ENCODE measurements at regions not wholly inside any gene's neighbourhood (a gene's known extent, or its start where the extent isn't known, plus 50 kb on each side); places are given as distances from the start of the nearest gene placed in this dataset.

DNA sequence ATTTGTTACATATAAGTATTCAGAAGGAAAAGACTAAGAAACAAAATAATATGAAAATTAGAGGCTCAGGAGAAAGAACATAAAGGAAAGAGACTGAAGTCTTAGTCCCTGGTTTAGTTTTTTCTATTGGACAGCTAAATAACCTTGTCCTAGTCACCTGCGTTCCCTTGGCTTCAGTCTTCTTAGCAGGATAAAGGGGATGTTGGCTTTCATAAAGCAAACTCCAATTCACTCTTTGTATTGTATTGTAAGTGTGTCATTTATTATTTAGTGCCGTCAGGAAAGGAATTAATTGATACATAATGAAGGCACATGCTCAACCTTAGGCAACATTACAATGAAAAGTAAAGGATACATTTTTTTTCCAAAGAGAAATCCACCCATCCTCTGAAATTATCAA lies 190.3 kb upstream of the PPFIA2 start:
- no peak overlapping the region for H3K4me3 ChIP-seq
- no peaks in the 10 kb centered on the region for H3K9me1 ChIP-seq (ENCODE audit: control insufficient read depth, insufficient read depth, low read length)
- no peaks in the 10 kb centered on the region for H3K36me3 ChIP-seq (ENCODE audit: control insufficient read depth, insufficient read depth, low read length)
- no peaks in the 10 kb centered on the region for H3K79me2 ChIP-seq (ENCODE audit: control insufficient read depth, insufficient read depth, low read length)
- H2AFZ ChIP-seq (ENCODE audit: low read depth, low read length) = no peak overlapping the region
- H3K9ac ChIP-seq (ENCODE audit: insufficient read depth in 1 of 2, low read depth in 2 of 2, low read length in 2 of 2) = no peak overlapping the region
- H3K4me1 ChIP-seq (replicated peaks in 1 of 2; ENCODE audit: control insufficient read depth in 2 of 2, insufficient read depth in 2 of 2, low read length in 2 of 2) = no peaks in the 10 kb centered on the region
- WGBS (ENCODE audit: insufficient coverage, low coverage, missing lambda C conversion rate) = 0% methylated on average over 2 of the region's 2 CpGs
- H3K27me3 ChIP-seq (ENCODE audit: control insufficient read depth in 2 of 2, insufficient read depth in 2 of 2, low read length in 2 of 2) = no peaks in the 10 kb centered on the region
- H4K20me1 ChIP-seq (replicated peaks; ENCODE audit: control insufficient read depth, insufficient read depth, low read length) = no peaks in the 10 kb centered on the region
- DNase-seq (ENCODE audit: extremely low read depth in 1 of 4, low spot score in 3 of 4) (no peak), FAIRE-seq (no peak), ATAC-seq (no peak)
- BruUV-seq (replicated peaks) = no TSS peak
- ChIA-PET CTCF (ENCODE audit: low intra/inter-chr PET ratio) (no interaction called here), POLR2A (no interaction called here)
- in situ Hi-C loops (cut with MboI) = no loop called here
- H3K9me3 ChIP-seq (replicated peaks; ENCODE audit: control insufficient read depth, insufficient read depth, low read depth, low read length) = no peaks in the 10 kb centered on the region
- H3K27ac ChIP-seq (ENCODE audit: extremely low read depth, low read depth, low read length) = no peak overlapping the region
- H3K4me2 ChIP-seq (ENCODE audit: insufficient read depth, low read length) = no peak overlapping the region
- intact Hi-C loops (cut with micrococcal nuclease) = no loop called here
- TF ChIP-seq, protein P1, sequence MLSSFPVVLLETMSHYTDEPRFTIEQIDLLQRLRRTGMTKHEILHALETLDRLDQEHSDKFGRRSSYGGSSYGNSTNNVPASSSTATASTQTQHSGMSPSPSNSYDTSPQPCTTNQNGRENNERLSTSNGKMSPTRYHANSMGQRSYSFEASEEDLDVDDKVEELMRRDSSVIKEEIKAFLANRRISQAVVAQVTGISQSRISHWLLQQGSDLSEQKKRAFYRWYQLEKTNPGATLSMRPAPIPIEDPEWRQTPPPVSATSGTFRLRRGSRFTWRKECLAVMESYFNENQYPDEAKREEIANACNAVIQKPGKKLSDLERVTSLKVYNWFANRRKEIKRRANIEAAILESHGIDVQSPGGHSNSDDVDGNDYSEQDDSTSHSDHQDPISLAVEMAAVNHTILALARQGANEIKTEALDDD (IDR thresholded peaks at IDR 0.05) = no peak
- TF ChIP-seq, protein P2, sequence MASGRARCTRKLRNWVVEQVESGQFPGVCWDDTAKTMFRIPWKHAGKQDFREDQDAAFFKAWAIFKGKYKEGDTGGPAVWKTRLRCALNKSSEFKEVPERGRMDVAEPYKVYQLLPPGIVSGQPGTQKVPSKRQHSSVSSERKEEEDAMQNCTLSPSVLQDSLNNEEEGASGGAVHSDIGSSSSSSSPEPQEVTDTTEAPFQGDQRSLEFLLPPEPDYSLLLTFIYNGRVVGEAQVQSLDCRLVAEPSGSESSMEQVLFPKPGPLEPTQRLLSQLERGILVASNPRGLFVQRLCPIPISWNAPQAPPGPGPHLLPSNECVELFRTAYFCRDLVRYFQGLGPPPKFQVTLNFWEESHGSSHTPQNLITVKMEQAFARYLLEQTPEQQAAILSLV (tag; IDR thresholded peaks at IDR 0.05) = no peak
- TF ChIP-seq, protein P3, sequence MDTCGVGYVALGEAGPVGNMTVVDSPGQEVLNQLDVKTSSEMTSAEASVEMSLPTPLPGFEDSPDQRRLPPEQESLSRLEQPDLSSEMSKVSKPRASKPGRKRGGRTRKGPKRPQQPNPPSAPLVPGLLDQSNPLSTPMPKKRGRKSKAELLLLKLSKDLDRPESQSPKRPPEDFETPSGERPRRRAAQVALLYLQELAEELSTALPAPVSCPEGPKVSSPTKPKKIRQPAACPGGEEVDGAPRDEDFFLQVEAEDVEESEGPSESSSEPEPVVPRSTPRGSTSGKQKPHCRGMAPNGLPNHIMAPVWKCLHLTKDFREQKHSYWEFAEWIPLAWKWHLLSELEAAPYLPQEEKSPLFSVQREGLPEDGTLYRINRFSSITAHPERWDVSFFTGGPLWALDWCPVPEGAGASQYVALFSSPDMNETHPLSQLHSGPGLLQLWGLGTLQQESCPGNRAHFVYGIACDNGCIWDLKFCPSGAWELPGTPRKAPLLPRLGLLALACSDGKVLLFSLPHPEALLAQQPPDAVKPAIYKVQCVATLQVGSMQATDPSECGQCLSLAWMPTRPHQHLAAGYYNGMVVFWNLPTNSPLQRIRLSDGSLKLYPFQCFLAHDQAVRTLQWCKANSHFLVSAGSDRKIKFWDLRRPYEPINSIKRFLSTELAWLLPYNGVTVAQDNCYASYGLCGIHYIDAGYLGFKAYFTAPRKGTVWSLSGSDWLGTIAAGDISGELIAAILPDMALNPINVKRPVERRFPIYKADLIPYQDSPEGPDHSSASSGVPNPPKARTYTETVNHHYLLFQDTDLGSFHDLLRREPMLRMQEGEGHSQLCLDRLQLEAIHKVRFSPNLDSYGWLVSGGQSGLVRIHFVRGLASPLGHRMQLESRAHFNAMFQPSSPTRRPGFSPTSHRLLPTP (IDR thresholded peaks at IDR 0.05; ENCODE audit: borderline replicate concordance, extremely low read depth, insufficient read length) = no peak
- TF ChIP-seq BHLHE40 (IDR thresholded peaks at IDR 0.05; ENCODE audit: low read length) (no peak), NR4A1 (CRISPR knock-in tag; IDR thresholded peaks at IDR 0.05) (no peak), NR4A1 (tag; IDR thresholded peaks at IDR 0.05) (no peak), DIDO1 (tag; IDR thresholded peaks at IDR 0.05; ENCODE audit: low read depth) (no peak), DNMT1 (IDR thresholded peaks at IDR 0.05) (no peak), PRMT5 (CRISPR knock-in tag; IDR thresholded peaks at IDR 0.05) (no peak)
- TF ChIP-seq, protein P4, sequence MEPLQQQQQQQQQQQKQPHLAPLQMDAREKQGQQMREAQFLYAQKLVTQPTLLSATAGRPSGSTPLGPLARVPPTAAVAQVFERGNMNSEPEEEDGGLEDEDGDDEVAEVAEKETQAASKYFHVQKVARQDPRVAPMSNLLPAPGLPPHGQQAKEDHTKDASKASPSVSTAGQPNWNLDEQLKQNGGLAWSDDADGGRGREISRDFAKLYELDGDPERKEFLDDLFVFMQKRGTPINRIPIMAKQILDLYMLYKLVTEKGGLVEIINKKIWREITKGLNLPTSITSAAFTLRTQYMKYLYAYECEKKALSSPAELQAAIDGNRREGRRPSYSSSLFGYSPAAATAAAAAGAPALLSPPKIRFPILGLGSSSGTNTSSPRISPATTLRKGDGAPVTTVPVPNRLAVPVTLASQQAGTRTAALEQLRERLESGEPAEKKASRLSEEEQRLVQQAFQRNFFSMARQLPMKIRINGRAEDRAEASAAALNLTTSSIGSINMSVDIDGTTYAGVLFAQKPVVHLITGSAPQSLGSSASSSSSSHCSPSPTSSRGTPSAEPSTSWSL (CRISPR knock-in tag; IDR thresholded peaks at IDR 0.05; ENCODE audit: borderline replicate concordance) = no peak
- TF ChIP-seq, protein P5, sequence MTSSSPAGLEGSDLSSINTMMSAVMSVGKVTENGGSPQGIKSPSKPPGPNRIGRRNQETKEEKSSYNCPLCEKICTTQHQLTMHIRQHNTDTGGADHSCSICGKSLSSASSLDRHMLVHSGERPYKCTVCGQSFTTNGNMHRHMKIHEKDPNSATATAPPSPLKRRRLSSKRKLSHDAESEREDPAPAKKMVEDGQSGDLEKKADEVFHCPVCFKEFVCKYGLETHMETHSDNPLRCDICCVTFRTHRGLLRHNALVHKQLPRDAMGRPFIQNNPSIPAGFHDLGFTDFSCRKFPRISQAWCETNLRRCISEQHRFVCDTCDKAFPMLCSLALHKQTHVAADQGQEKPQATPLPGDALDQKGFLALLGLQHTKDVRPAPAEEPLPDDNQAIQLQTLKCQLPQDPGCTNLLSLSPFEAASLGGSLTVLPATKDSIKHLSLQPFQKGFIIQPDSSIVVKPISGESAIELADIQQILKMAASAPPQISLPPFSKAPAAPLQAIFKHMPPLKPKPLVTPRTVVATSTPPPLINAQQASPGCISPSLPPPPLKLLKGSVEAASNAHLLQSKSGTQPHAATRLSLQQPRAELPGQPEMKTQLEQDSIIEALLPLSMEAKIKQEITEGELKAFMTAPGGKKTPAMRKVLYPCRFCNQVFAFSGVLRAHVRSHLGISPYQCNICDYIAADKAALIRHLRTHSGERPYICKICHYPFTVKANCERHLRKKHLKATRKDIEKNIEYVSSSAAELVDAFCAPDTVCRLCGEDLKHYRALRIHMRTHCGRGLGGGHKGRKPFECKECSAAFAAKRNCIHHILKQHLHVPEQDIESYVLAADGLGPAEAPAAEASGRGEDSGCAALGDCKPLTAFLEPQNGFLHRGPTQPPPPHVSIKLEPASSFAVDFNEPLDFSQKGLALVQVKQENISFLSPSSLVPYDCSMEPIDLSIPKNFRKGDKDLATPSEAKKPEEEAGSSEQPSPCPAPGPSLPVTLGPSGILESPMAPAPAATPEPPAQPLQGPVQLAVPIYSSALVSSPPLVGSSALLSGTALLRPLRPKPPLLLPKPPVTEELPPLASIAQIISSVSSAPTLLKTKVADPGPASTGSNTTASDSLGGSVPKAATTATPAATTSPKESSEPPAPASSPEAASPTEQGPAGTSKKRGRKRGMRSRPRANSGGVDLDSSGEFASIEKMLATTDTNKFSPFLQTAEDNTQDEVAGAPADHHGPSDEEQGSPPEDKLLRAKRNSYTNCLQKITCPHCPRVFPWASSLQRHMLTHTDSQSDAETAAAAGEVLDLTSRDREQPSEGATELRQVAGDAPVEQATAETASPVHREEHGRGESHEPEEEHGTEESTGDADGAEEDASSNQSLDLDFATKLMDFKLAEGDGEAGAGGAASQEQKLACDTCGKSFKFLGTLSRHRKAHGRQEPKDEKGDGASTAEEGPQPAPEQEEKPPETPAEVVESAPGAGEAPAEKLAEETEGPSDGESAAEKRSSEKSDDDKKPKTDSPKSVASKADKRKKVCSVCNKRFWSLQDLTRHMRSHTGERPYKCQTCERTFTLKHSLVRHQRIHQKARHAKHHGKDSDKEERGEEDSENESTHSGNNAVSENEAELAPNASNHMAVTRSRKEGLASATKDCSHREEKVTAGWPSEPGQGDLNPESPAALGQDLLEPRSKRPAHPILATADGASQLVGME (CRISPR knock-in tag; IDR thresholded peaks at IDR 0.05) = no peak

Measured in K562 (cell line).